Bronchial epithelial cell (primary cell): ENCODE measurements at regions not wholly inside any gene's neighbourhood (a gene's known extent, or its start where the extent isn't known, plus 50 kb on each side); places are given as distances from the start of the nearest gene placed in this dataset.

Experiments
- DNase-seq: peaks from one replicate; pipeline ENCODE4 v3.0.0-alpha.2; 2010; ENCODE audit warnings: low read depth
- FAIRE-seq: peaks from 2 replicates; lab custom pipeline; 2011; peaks lifted over from hg19 to GRCh38; lab: Jason Lieb, UNC
- H3K27me3 ChIP-seq: 2 replicates; pipeline ENCODE4 v1.5.1; 2011; ENCODE audit warnings: low read length; ENCODE audit not compliant: control insufficient read depth, insufficient read depth
- H3K36me3 ChIP-seq: 2 replicates; pipeline ENCODE4 v1.5.1; 2011; ENCODE audit warnings: low read length; ENCODE audit not compliant: control insufficient read depth, insufficient read depth
- H3K4me3 ChIP-seq: 2 replicates; pipeline ENCODE4 v1.5.1; 2011; ENCODE audit warnings: mild to moderate bottlenecking, low read depth, low read length, control low read depth
- TF ChIP-seq, protein P1 (sequence below): IDR thresholded peaks from 2 replicates; pipeline ENCODE4 v1.5.1; 2011; ENCODE audit warnings: mild to moderate bottlenecking, moderate library complexity, low read length, control low read depth, inconsistent platforms; ENCODE audit not compliant: insufficient read depth, severe bottlenecking

DNA sequence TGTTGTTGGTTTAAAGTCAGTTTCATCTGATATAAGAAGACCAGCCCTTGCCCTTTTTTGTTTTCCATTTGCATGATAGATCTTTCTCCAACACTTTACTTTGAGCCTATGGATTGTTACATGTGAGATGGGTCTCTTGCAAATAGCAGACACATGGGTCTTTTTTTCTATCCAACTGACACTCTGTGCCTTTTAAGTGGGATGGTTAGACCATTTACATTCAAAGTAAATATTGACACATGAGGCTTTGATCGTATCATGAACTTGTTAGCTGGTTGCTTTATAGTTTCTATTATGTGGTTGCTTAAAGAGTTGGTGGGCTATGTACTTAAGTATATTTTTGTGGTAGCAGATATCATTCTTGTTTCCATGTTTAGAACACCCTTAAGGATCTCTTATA, 213.4 kb upstream of the G2E3 start:
- Histone ChIP-seq H3K36me3 (no peaks in the 10 kb centered on the region), H3K27me3 (no peaks in the 10 kb centered on the region), H3K4me3 (no peak overlapping the region)
- DNase-seq = no peak
- FAIRE-seq = no peak
- TF ChIP-seq, protein P1, sequence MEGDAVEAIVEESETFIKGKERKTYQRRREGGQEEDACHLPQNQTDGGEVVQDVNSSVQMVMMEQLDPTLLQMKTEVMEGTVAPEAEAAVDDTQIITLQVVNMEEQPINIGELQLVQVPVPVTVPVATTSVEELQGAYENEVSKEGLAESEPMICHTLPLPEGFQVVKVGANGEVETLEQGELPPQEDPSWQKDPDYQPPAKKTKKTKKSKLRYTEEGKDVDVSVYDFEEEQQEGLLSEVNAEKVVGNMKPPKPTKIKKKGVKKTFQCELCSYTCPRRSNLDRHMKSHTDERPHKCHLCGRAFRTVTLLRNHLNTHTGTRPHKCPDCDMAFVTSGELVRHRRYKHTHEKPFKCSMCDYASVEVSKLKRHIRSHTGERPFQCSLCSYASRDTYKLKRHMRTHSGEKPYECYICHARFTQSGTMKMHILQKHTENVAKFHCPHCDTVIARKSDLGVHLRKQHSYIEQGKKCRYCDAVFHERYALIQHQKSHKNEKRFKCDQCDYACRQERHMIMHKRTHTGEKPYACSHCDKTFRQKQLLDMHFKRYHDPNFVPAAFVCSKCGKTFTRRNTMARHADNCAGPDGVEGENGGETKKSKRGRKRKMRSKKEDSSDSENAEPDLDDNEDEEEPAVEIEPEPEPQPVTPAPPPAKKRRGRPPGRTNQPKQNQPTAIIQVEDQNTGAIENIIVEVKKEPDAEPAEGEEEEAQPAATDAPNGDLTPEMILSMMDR = no peak

DNA sequence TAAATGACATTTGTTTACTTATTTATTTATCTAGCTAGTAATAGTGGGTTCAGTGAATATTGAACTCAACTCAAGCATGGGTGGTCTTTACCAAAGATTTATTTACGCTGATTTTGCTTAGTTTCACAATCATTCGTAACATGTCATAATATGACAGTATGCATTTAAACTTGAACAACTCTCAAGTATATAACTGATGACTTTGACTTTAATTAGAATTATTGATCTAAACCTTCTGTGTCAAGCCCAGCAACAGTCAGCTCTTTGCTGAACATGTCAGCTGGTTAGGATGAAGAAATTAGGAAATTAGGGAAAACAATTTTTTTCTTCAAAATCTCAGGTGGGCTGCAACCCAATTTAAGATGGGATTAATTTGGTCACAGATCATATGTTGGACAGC, 210.5 kb upstream of the G2E3 start:
- FAIRE-seq = no peak
- H3K4me3 ChIP-seq = no peak overlapping the region
- TF ChIP-seq, protein P1 = no peak
- no peaks in the 10 kb centered on the region for H3K27me3 ChIP-seq
- H3K36me3 ChIP-seq = no peaks in the 10 kb centered on the region
- no peak for DNase-seq

DNA sequence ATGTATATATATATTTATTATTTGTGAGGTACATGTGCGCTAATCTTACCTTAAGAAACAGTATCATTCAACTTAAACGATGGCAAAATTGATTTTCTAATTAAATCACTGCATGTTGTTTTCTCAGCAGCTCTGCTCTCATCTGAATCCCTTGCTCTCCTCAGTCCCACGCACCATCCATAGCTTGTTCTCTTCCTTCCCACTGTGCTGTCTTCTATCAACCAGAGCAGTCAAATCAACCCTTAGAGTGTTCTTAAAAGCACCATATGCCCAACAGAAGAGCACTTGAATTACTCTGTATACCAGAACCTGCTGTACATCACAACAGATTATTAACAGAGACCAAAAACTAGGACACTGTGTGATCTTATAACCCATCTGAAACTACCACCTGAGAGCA, 209.4 kb upstream of the G2E3 start:
- Histone ChIP-seq H3K4me3 (no peak overlapping the region), H3K27me3 (no peaks in the 10 kb centered on the region), H3K36me3 (no peaks in the 10 kb centered on the region)
- DNase-seq = no peak
- FAIRE-seq = no peak
- TF ChIP-seq, protein P1 = no peak

DNA sequence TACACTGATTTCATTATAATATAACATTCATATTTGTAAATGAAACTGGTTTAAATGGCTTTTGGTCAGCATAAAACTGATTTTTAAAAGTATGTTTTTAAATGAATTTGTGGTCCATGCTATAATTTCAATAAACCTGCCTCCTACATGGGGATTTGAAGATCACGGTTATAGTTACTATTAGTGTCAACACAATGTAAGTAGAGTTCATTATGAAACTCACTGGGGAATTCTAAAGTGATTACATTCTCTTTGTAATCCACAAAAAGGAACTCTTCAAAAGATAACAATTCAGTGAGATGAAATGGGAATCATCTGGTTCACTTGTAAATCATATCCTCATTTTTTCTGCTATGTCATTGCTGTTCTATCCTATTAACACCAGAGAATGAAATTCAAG, 204.5 kb upstream of the G2E3 start:
- no peak for FAIRE-seq
- no peaks in the 10 kb centered on the region for H3K36me3 ChIP-seq
- H3K27me3 ChIP-seq = no peaks in the 10 kb centered on the region
- DNase-seq = no peak
- H3K4me3 ChIP-seq = no peak overlapping the region
- TF ChIP-seq, protein P1 = no peak

DNA sequence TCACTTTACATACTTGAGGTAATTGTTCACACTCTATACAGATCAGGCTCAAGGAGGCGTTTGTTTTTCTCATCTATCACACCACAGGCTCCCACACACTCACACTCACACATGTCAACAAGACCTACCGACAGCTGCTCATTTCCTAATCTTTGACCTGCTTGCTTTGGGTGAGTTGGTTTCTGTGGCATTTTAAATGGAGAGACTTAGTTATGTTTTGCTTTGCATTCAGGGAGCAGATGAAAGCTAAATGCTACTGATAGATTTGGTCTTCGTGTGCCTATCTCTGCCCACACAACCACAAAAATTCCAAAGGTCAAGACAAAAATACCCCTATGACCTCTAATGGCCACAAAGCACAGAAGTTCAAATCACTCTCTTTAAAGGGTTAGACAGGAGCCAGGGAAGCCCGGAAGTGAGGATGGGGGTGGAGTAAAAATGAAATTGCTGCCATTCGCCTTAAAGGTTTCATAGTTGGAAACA, 203.5 kb upstream of the G2E3 start:
- TF ChIP-seq, protein P1 = no peak
- no peak for DNase-seq
- H3K4me3 ChIP-seq = no peak overlapping the region
- no peaks in the 10 kb centered on the region for H3K27me3 ChIP-seq
- FAIRE-seq = no peak
- H3K36me3 ChIP-seq = no peaks in the 10 kb centered on the region
